Spleen (tissue), 11 donors: ENCODE measurements at regions not wholly inside any gene's neighbourhood (a gene's known extent, or its start where the extent isn't known, plus 50 kb on each side); places are given as distances from the start of the nearest gene placed in this dataset.

ENCODE experiments used
- DNase-seq: peaks from one replicate; pipeline ENCODE4 v3.0.0-alpha.2; 2020
- H3K27ac ChIP-seq, 8 donors: fragments of 200-600 bp; sonication (generic) in 7 of 8; 1 replicate in 4 of 8; 2 replicates in 4 of 8; pipeline versions ENCODE4 v1.5.0 to v1.8.0; 2016 to 2021; ENCODE audit warnings: inconsistent platforms in 4 of 8, mild to moderate bottlenecking in 4 of 8, moderate library complexity in 1 of 8
- H3K27me3 ChIP-seq, 7 donors: fragments of 200-600 bp; sonication (generic) in 6 of 7; replicated peaks in 1 of 7; 1 replicate in 4 of 7; 2 replicates in 3 of 7; pipeline versions ENCODE4 v1.5.0 to v1.8.0; 2016 to 2021; ENCODE audit warnings: inconsistent platforms in 3 of 7, mild to moderate bottlenecking in 1 of 7
- H3K36me3 ChIP-seq, 6 donors: fragments of 200-600 bp; sonication (generic) in 5 of 6; 1 replicate in 4 of 6; 2 replicates in 2 of 6; pipeline versions ENCODE4 v1.5.0 to v1.8.0; 2016 to 2021; ENCODE audit warnings: inconsistent platforms in 2 of 6
- H3K4me1 ChIP-seq, 6 donors: fragments of 200-600 bp; sonication (generic) in 5 of 6; 1 replicate in 3 of 6; 2 replicates in 3 of 6; pipeline versions ENCODE4 v1.5.0 to v1.8.0; 2016 to 2021; ENCODE audit warnings: inconsistent platforms in 3 of 6
- H3K4me3 ChIP-seq, 8 donors: fragments of 200-600 bp; sonication (generic) in 7 of 8; 1 replicate in 4 of 8; 2 replicates in 4 of 8; pipeline versions ENCODE4 v1.5.0 to v1.8.0; 2016 to 2021; ENCODE audit warnings: inconsistent platforms in 4 of 8, mild to moderate bottlenecking in 4 of 8, moderate library complexity in 2 of 8
- H3K9me3 ChIP-seq, 8 donors: fragments of 200-600 bp; sonication (generic) in 7 of 8; 1 replicate in 4 of 8; 2 replicates in 4 of 8; pipeline versions ENCODE4 v1.5.0 to v1.8.0; 2016 to 2021; ENCODE audit warnings: inconsistent platforms in 4 of 8
- POLR2A ChIP-seq, 3 donors: fragments of 450-650 bp; IDR thresholded peaks; one replicate each; pipeline ENCODE4 v1.5.1; 2017; ENCODE audit warnings: antibody characterized with exemption in 3 of 3, mild to moderate bottlenecking in 1 of 3
- POLR2AphosphoS5 ChIP-seq, 3 donors: sonication (generic); formaldehyde crosslinking; IDR thresholded peaks; one replicate each; pipeline ENCODE4 v1.5.1; 2017; ENCODE audit warnings: antibody characterized with exemption in 3 of 3
- WGBS, 5 donors: extraction: QIAGEN DNeasy Blood & Tissue Kit in 3 of 5; methylation state at CpG; one replicate each; pipeline versions ENCODE4 v1.1.5 to v1.1.7; 2013 to 2018; 5-methylcytosine and 5-hydroxymethylcytosine counted together
- intact Hi-C: fragments of 100-400 bp; cut with DNase I; formaldehyde crosslinking; loops from one replicate; pipeline ENCODE4 v1.15.0; 2023; ENCODE audit warnings: low total_unique reads
- TF ChIP-seq, protein P1 (sequence below), 11 experiments: fragments of 200-600 bp in 7 of 11; fragments of 450-650 bp in 4 of 11; sonication (generic) in 4 of 11; IDR thresholded peaks in 8 of 11; conservative IDR thresholded peaks in 3 of 11; 1 replicate in 7 of 11; 2 replicates in 4 of 11; pipeline versions ENCODE4 v1.4.0 to v1.8.0; 2016 to 2021; ENCODE audit warnings: antibody characterized with exemption in 11 of 11, inconsistent platforms in 4 of 11, mild to moderate bottlenecking in 1 of 11
- donor health status: healthy with polysubstance abuse.
- donor health status: DM: no; HTN: no; CAD: no; lungs with moderate emphysema.
- donor health status: DM: no; HTN: no; CAD: no.
- donor health status: Bipolar disorder and iron deficiency.
- donor health status: healthy.
- donor health status: DM: no; HTN: no; CAD: no.
- donor health status: DM: yes; HTN: yes; CAD: no.

DNA sequence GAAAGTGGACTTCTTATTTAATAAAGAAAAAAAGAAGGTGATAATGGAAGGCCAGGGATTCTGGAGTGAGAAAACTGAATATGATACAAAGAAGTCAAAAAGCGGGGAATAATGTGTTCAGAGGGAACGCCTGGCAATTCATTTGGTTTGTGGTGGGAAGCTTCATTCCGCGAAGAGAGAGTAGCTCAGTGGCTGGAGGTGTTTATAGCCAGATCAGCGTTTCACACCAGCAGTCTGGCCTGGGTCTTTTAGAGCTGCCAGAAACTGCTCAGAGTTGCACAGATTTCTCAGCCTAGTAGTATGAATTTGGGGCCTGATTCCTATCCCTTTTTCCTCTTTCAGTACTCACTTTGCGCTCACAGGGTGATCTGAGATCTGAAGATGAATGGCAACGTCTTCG lies 67.8 kb upstream of the IPO9 start:
- Histone ChIP-seq H3K36me3 (no peaks in the 10 kb centered on the region), H3K27ac (no peak overlapping the region), H3K4me1 (peaks cover 2 to 18% (median 14%) of the 10 kb centered on the region in 6 donors), H3K27me3 (no peaks in the 10 kb centered on the region), H3K9me3 (no peaks in the 10 kb centered on the region), H3K4me3 (no peak overlapping the region)
- DNase-seq, result no peak
- intact Hi-C loops, result no loop called here
- WGBS, 5 donors, result 88 to 96% (median 94%) methylated on average over 8 of the region's 8 CpGs
- TF ChIP-seq POLR2A (IDR thresholded peaks at IDR 0.05), result no peak
- TF ChIP-seq, protein P1, sequence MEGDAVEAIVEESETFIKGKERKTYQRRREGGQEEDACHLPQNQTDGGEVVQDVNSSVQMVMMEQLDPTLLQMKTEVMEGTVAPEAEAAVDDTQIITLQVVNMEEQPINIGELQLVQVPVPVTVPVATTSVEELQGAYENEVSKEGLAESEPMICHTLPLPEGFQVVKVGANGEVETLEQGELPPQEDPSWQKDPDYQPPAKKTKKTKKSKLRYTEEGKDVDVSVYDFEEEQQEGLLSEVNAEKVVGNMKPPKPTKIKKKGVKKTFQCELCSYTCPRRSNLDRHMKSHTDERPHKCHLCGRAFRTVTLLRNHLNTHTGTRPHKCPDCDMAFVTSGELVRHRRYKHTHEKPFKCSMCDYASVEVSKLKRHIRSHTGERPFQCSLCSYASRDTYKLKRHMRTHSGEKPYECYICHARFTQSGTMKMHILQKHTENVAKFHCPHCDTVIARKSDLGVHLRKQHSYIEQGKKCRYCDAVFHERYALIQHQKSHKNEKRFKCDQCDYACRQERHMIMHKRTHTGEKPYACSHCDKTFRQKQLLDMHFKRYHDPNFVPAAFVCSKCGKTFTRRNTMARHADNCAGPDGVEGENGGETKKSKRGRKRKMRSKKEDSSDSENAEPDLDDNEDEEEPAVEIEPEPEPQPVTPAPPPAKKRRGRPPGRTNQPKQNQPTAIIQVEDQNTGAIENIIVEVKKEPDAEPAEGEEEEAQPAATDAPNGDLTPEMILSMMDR (IDR thresholded peaks at IDR 0.05 in 8 of 11, conservative IDR thresholded peaks at IDR 0.05 in 3 of 11), result no peak
- TF ChIP-seq POLR2AphosphoS5 (IDR thresholded peaks at IDR 0.05), result no peak

DNA sequence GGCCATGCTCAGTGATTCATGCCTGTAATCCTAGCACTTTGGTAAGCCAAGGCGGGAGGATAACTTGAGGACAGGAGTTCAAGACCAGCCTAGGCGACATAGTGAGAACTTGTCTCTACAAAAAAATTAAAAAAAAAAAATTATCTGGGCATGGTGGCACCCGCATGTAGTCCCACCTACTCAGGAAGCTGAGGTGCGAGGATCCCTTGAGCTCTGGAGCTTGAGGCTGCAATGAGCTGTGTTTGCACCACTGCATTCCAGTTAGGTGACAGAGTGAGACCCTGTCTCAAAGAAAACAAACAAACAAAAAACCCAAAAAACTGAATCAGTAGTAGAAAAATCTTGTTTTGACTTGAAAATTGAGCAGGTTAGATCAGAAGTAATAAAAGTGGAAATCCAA lies 67.1 kb upstream of the IPO9 start:
- Histone ChIP-seq H3K36me3 (no peaks in the 10 kb centered on the region), H3K9me3 (no peaks in the 10 kb centered on the region), H3K4me1 (peaks cover 2 to 13% (median 8%) of the 10 kb centered on the region in 6 donors), H3K27ac (no peak overlapping the region), H3K27me3 (no peaks in the 10 kb centered on the region), H3K4me3 (no peak overlapping the region)
- 90 to 97% (median 93%) methylated on average over 4 of the region's 4 CpGs for WGBS, 5 donors
- TF ChIP-seq POLR2A (IDR thresholded peaks at IDR 0.05), result no peak
- TF ChIP-seq, protein P1 (IDR thresholded peaks at IDR 0.05 in 8 of 11, conservative IDR thresholded peaks at IDR 0.05 in 3 of 11), result no peak
- no peak for DNase-seq
- intact Hi-C loops, result no loop called here

DNA sequence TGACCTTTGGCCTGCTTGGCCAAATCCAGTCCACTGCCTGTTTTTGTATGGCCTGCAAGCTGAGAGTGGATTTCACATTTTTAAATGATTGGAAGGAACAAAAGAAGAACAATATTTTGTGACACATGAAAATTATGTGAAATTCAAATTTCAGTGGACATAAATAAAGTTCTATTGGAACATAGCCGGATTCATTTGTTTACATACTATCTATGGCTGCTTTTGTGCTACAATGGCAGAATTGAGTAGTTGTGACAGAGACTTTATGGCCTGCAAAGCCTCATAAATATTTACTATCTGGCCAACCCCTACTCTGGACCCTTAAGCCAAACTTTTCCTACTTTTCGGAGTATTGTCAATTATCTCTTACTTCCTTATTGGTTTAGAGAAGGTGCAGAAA lies 66.6 kb upstream of the IPO9 start:
- DNase-seq, result no peak
- Histone ChIP-seq H3K4me3 (no peak overlapping the region), H3K36me3 (no peaks in the 10 kb centered on the region), H3K9me3 (no peaks in the 10 kb centered on the region), H3K27ac (no peak overlapping the region), H3K27me3 (no peaks in the 10 kb centered on the region), H3K4me1 (peaks cover 0 to 12% (median 5%) of the 10 kb centered on the region in 6 donors)
- intact Hi-C loops, result no loop called here
- WGBS, 5 donors, result 90 to 96% (median 94%) methylated on average over 2 of the region's 2 CpGs
- no peak for TF ChIP-seq POLR2AphosphoS5 (IDR thresholded peaks at IDR 0.05)
- TF ChIP-seq, protein P1 (IDR thresholded peaks at IDR 0.05 in 8 of 11, conservative IDR thresholded peaks at IDR 0.05 in 3 of 11), result no peak
- no peak for TF ChIP-seq POLR2A (IDR thresholded peaks at IDR 0.05)

DNA sequence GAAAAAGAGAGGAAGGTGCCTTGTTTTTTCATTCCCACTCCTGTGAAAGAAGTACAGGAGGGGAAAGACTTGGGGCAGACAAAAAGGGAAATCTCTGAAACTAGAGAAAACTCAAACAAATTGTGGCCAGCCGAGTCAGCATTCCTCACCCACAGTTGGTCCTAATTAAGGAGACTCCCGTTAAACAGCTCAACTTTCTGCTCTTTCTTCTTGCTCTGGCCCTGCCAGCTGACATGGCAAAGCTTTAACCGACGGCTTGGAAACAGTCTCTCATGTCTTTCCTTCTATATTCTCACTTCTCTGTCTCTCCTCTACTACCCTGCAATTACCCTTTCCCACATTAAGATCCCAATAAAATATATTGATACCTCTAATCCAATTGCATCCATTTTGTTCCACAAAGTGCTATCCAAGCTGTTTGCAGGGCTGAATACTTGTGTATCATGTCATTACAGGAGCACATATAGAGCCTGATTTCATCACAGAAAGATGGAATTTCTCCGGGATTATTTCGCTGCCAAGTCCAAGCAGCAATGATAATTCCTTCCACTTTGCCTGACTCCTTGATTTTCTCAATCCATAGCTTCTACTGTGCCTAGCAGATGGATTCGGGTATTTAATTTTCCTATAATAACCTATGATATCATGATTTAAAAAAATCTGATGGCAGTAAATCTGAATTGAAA lies 65.4 kb upstream of the IPO9 start:
- DNase-seq, result no peak

More for the DNA sequence above, 65.4 kb upstream of the IPO9 start:
- peaks cover 0 to 4% (median under 1%) of the 10 kb centered on the region in 6 donors for H3K4me1 ChIP-seq
- TF ChIP-seq POLR2AphosphoS5 (IDR thresholded peaks at IDR 0.05) (no peak), POLR2A (IDR thresholded peaks at IDR 0.05) (no peak)
- TF ChIP-seq, protein P1 (IDR thresholded peaks at IDR 0.05 in 8 of 11, conservative IDR thresholded peaks at IDR 0.05 in 3 of 11), result no peak
- WGBS, 5 donors, result 69 to 87% (median 85%) methylated on average over 7 of the region's 7 CpGs
- no peak overlapping the region for H3K4me3 ChIP-seq
- no peaks in the 10 kb centered on the region for H3K27me3 ChIP-seq
- H3K9me3 ChIP-seq, result no peaks in the 10 kb centered on the region
- no peaks in the 10 kb centered on the region for H3K36me3 ChIP-seq
- intact Hi-C loops, result no loop called here
- H3K27ac ChIP-seq, result no peak overlapping the region
